SU-DHL-6 (cell line): ENCODE measurements at regions not wholly inside any gene's neighbourhood (a gene's known extent, or its start where the extent isn't known, plus 50 kb on each side); places are given as distances from the start of the nearest gene placed in this dataset.
"Not testable (repeated sequence)": the region's sequence is repeated elsewhere in the genome, so short reads cannot be mapped to it uniquely, and the experiment has no call there.

Experiments used
- H2AFZ ChIP-seq: fragments of 200-600 bp; sonication (generic); 2 replicates; pipeline ENCODE4 v1.6.1; 2014; ENCODE audit warnings: low read depth, mild to moderate bottlenecking, moderate library complexity, mixed read lengths, antibody characterized with exemption, low read length; ENCODE audit not compliant: severe bottlenecking
- H3F3A ChIP-seq: fragments of 200-600 bp; shearing (Covaris generic); 2 replicates; pipeline ENCODE4 v1.6.0; 2016; ENCODE audit warnings: antibody characterized with exemption, mild to moderate bottlenecking; ENCODE audit not compliant: insufficient read depth
- H3K27ac ChIP-seq: fragments of 200-600 bp; sonication (generic); 2 replicates; pipeline ENCODE4 v1.5.1; 2016; ENCODE audit warnings: low read depth, mild to moderate bottlenecking, low read length, moderate library complexity, mixed read lengths
- H3K27me3 ChIP-seq: fragments of 200-600 bp; sonication (generic), shearing (Covaris generic); 2 replicates; pipeline ENCODE4 v1.6.0; 2014; ENCODE audit warnings: mild to moderate bottlenecking, low read length
- H3K36me3 ChIP-seq: fragments of 200-600 bp; sonication (generic); 2 replicates; pipeline ENCODE4 v1.6.1; 2014; ENCODE audit warnings: mild to moderate bottlenecking, low read length, mixed read lengths
- H3K4me2 ChIP-seq: fragments of 300-600, 200-600 bp; shearing (Covaris generic), sonication (generic); 2 replicates; pipeline ENCODE4 v1.6.0; 2014; ENCODE audit warnings: low read length, low read depth, mild to moderate bottlenecking; ENCODE audit not compliant: poor library complexity, severe bottlenecking
- H3K4me3 ChIP-seq: fragments of 200-600 bp; sonication (generic); 2 replicates; pipeline ENCODE4 v1.5.1; 2014; ENCODE audit warnings: antibody characterized with exemption, low read length, mild to moderate bottlenecking, mixed read lengths; ENCODE audit not compliant: insufficient read depth, poor library complexity, severe bottlenecking
- H3K79me2 ChIP-seq: fragments of 200-600 bp; sonication (generic); 2 replicates; pipeline ENCODE4 v1.6.1; 2014; ENCODE audit warnings: mild to moderate bottlenecking, low read length, moderate library complexity; ENCODE audit not compliant: insufficient read depth
- H3K9ac ChIP-seq: fragments of 200-600 bp; sonication (generic); 2 replicates; pipeline ENCODE4 v1.7.0; 2014; ENCODE audit warnings: mild to moderate bottlenecking, low read length
- H3K9me2 ChIP-seq: fragments of 200-600 bp; sonication (generic); replicated peaks from 2 replicates; pipeline ENCODE4 v1.6.1; 2014; ENCODE audit warnings: low read length; ENCODE audit not compliant: insufficient read depth
- H3K9me3 ChIP-seq: fragments of 200-600 bp; sonication (generic); 2 replicates; pipeline ENCODE4 v1.6.1; 2014; ENCODE audit warnings: low read length, mixed read lengths; ENCODE audit not compliant: insufficient read depth
- H4K20me1 ChIP-seq: fragments of 200-600 bp; sonication (generic); 2 replicates; pipeline ENCODE4 v1.6.1; 2014; ENCODE audit warnings: low read depth, mild to moderate bottlenecking, antibody characterized with exemption, low read length, moderate library complexity, mixed read lengths

DNA sequence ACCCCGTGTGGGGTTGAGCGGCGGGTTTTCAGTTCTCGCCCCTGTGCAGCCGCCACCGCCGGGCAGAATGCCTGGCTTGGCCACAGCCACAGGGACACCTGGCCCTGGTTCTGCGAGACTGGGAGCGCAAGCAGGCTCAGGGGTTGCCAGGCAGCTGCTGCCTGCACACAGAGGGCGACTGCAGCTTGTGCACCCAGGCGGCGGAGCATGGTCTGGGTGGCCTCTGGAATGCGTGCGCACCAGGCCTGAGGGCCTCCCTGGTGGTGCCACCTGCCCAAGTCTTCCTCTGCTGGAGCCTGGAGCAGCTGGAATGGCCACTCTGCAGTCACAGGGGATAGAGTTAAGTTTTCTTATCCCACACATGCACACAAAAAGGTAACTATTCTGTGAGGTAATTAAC lies 80.4 kb upstream of the ZNG1F start:
- not testable (repeated sequence) for H4K20me1 ChIP-seq, H3K9ac ChIP-seq, H3K4me3 ChIP-seq, H3K9me2 ChIP-seq, H3K36me3 ChIP-seq, H3K27ac ChIP-seq, H3K27me3 ChIP-seq, H3K79me2 ChIP-seq, H3F3A ChIP-seq, H2AFZ ChIP-seq, H3K4me2 ChIP-seq, H3K9me3 ChIP-seq

DNA sequence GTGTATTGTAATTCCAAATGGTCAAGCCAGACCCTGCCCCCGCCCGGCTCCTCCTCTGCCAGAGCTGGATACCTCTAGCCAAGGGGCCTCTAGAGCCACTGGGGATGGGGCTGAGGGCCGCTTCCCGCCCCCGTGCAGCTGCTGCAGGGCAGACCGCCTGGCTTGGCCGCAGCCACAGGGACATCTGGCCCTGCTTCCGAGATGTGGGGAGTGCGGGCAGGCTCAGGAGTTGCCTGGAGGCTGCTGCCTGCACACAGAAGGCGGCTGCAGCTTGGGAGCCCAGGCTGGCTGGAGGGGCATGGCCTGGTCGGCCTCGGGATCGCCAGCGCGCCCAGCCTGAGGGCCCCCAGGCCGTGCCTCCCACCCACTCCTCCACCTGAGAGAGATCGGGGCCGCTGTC lies 79.9 kb upstream of the ZNG1F start:
- not testable (repeated sequence) for H3F3A ChIP-seq, H3K4me2 ChIP-seq, H3K79me2 ChIP-seq, H3K27ac ChIP-seq, H2AFZ ChIP-seq, H3K27me3 ChIP-seq, H4K20me1 ChIP-seq, H3K9me2 ChIP-seq, H3K36me3 ChIP-seq, H3K9ac ChIP-seq, H3K9me3 ChIP-seq, H3K4me3 ChIP-seq

DNA sequence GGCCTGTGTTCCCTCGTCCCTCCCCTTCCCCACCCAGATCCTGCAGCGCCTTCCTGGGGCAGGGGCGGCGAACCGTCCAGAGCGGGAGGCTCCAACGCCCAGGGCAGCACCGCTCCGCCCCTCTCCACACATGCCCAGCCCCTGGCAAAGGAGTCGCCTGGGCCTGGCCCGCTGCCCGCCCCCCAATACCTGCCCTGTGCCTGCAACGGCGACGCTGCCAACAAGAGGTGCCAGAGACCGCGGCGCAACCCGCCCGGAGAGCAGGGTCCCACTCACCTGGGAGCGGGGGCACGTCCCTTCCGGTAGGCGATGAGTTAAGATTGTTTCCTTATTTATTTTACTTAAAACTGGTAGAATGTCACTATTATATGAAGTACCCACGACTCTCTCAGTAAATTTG lies 77.5 kb upstream of the ZNG1F start:
- not testable (repeated sequence) for H3K27ac ChIP-seq, H3F3A ChIP-seq, H3K9me2 ChIP-seq, H4K20me1 ChIP-seq, H3K9me3 ChIP-seq, H3K36me3 ChIP-seq, H3K4me2 ChIP-seq, H2AFZ ChIP-seq, H3K27me3 ChIP-seq, H3K9ac ChIP-seq, H3K4me3 ChIP-seq, H3K79me2 ChIP-seq

DNA sequence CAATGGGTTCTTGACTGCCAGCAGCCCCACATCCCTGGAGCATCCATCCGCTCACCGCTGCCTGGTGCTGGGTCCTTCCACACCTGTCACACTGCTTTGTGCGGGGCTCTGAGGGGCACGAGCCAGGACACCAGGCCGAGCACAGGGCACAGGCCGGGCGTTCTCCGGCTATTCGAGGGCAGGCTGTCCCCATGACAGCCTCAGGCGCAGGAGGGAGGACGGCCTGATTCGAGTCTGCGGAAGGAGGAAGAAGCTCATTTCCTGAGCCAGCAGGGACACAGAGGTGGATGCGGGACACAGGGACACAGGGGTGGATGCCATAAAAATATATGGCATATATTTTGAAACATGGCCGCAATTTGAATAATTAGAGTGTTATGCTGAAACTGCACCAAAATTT lies 76.9 kb upstream of the ZNG1F start:
- H3K36me3 ChIP-seq, H3K9ac ChIP-seq, H3K27ac ChIP-seq, H4K20me1 ChIP-seq, H2AFZ ChIP-seq, H3K27me3 ChIP-seq, H3K79me2 ChIP-seq, H3K4me3 ChIP-seq, H3F3A ChIP-seq, H3K4me2 ChIP-seq, H3K9me2 ChIP-seq, H3K9me3 ChIP-seq: not testable (repeated sequence)

DNA sequence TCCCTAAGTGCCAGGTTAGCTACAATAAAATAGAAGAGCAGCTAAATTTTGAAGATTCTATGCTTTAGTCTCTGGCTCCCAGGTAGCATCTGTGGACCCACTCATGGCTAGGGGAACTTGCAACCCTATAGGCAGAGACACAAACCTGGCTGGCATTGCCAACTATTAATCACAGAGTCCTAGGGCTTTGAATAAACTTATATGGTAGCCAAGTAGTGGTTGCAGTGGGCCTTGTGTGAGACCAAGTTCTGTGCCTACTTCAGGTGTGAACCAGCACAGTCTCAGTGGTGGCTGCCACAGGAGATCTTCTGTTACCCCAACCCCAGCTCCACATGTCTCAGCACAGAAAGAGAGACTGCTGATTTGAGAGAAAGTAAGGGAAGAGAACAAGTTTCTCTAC lies 62.9 kb upstream of the ZNG1F start:
- not testable (repeated sequence) for H3K4me3 ChIP-seq, H3K9ac ChIP-seq, H3K27me3 ChIP-seq, H3K4me2 ChIP-seq, H2AFZ ChIP-seq, H4K20me1 ChIP-seq, H3K9me3 ChIP-seq, H3K36me3 ChIP-seq, H3F3A ChIP-seq, H3K9me2 ChIP-seq, H3K79me2 ChIP-seq, H3K27ac ChIP-seq

DNA sequence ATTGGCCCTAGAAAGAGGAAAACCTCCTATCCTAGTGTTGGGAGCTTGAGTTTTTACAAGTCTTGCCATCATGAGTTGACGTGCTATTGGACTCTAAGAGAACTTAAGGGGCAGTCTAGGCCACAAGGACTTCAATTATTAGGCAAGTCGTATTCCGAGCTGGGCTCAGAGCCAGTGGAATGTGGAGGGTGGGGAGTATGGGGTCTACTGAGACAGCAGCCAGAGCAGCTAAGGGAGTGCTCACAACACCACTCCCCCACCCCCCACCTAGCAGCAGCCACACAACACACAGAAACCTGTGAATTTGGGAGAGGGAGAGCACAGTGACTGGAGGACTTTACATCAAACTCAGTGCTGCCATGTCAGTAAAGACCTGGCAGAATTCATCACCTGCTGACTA lies 62.0 kb upstream of the ZNG1F start:
- not testable (repeated sequence) for H3K9me2 ChIP-seq, H3K9ac ChIP-seq, H4K20me1 ChIP-seq, H3K4me3 ChIP-seq, H3K9me3 ChIP-seq, H3K4me2 ChIP-seq, H3K27me3 ChIP-seq, H3K79me2 ChIP-seq, H3F3A ChIP-seq, H3K36me3 ChIP-seq, H2AFZ ChIP-seq, H3K27ac ChIP-seq

DNA sequence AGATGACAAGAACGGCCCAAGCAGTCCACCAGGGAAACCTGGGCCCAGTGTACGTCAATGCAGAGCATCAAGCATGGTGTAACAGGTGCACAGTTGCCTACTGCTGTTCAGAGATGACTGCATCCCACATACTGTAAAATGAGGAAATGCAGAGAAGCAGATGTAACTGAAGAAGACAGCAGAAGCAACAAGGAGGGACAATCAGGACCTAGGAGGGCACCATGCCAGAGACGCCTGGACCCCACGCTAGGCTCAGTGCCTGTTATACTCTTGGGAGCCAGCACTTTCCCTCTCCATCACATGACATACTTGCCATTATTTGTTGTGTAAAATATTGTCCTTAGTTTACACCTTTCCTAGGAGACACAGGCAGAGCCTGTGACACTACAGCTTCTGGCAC lies 57.6 kb upstream of the ZNG1F start:
- not testable (repeated sequence) for H3K36me3 ChIP-seq, H3K4me3 ChIP-seq, H3K9me3 ChIP-seq, H4K20me1 ChIP-seq, H3F3A ChIP-seq, H3K4me2 ChIP-seq, H2AFZ ChIP-seq, H3K79me2 ChIP-seq, H3K27ac ChIP-seq, H3K9ac ChIP-seq, H3K9me2 ChIP-seq, H3K27me3 ChIP-seq
